ENCODE measurements at regions not wholly inside any gene's neighbourhood (a gene's known extent, or its start where the extent isn't known, plus 50 kb on each side); places are given as distances from the start of the nearest gene placed in this dataset.

DNA sequence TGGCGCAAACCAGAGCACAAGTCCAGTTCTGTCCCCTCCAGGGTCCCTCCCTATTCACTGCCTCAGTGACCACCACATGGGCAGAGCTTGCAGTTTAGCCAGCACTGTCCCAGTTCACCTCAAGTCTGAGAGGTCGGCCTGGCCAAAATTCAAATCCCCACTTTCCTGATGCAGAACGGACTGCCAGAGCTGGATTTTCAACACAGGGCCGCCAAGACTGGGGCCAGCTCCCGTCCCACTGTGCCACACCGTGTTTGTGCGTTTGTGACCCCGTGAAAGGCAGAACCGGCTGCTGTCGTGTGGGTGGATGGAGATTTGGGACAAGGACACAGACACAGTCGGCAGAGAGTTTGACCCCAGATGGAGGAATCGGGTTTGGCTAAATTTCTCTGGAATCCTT, 176.7 kb downstream of the URI1 start:
- H2AFZ ChIP-seq (ENCODE audit: low read depth): no peak overlapping the region
- CTCF ChIA-PET: interaction anchor here (0.6 to 1.2 kb wide), 2 partner anchors 17 to 72 kb away, joined by 3 read pairs; no protein-coding TSS in a partner anchor

DNA sequence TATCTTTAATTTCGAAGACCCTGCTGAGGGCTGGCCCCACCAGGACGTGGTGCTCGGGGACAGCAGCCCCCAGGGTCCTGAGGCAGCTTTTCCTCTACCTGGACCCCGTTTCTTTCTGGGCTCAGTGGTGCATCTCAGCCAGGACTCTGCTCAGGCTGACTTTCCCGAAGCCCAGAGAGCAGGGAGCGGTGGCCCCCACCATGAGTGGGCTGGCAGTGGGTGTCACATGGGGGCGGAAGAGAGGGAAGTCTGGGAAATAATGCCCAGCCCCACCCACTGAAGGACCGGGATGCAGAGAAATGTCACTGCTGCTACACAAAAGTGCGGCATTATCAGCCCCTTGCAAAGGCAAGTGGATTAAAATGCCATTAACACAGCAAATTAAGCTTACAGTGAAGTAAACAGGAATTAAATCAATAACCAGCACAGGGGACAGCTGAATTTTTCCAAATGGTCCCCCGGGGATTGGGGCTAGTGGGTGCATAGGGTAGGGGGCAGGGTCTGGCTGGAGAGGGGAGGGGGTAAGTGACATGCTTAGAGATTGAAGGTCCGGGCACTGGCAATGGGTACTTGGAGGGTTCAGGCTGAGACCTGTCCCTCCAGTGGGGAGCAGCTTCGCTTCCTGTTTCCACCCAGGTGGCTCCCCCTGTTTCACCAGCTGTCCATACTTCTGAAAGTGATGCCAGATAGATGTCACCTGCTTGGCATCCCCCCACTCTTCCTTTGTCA, 177.3 kb downstream of the URI1 start:
- peak; percentile 64 for DNase-seq
- ChIA-PET POLR2A (no interaction called here), CTCF (interaction anchor here (0.6 to 1.4 kb wide), 3 partner anchors 10 to 73 kb away, joined by 3 to 4 read pairs (median 3); no protein-coding TSS in a partner anchor)
- Histone ChIP-seq H3K4me3 (ENCODE audit: low read depth in 2 of 2, low read length in 1 of 2) (no peak overlapping the region), H3K27ac (ENCODE audit: low read depth in 2 of 2, low read length in 1 of 2) (no peak overlapping the region), H4K20me1 (ENCODE audit: insufficient read depth) (no peaks in the 10 kb centered on the region), H3F3A (replicated peaks; ENCODE audit: insufficient read depth) (no peaks in the 10 kb centered on the region), H3K9me2 (no peaks in the 10 kb centered on the region), H3K27me3 (ENCODE audit: insufficient read depth) (no peaks in the 10 kb centered on the region), H3K9me3 (no peaks in the 10 kb centered on the region), H2AFZ (ENCODE audit: low read depth) (no peak overlapping the region), H3K9ac (no peak overlapping the region), H3K4me2 (no peak overlapping the region), H3K4me1 (ENCODE audit: control insufficient read depth in 1 of 2, insufficient read depth in 2 of 2, low read depth in 1 of 2, low read length in 1 of 2) (peaks cover 0 to 6% of the 10 kb centered on the region in 2 experiments; a peak in 1 of 4 replicates), H3K36me3 (replicated peaks in 1 of 2; ENCODE audit: control insufficient read depth in 1 of 2, insufficient read depth in 2 of 2, low read length in 1 of 2) (no peaks in the 10 kb centered on the region), H3K79me2 (ENCODE audit: insufficient read depth) (no peaks in the 10 kb centered on the region)
- TF ChIP-seq, protein P1, sequence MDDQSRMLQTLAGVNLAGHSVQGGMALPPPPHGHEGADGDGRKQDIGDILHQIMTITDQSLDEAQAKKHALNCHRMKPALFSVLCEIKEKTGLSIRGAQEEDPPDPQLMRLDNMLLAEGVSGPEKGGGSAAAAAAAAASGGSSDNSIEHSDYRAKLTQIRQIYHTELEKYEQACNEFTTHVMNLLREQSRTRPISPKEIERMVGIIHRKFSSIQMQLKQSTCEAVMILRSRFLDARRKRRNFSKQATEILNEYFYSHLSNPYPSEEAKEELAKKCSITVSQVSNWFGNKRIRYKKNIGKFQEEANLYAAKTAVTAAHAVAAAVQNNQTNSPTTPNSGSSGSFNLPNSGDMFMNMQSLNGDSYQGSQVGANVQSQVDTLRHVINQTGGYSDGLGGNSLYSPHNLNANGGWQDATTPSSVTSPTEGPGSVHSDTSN (IDR thresholded peaks at IDR 0.05): no peak
- no peak for TF ChIP-seq POLR2AphosphoS5 (IDR thresholded peaks at IDR 0.05; ENCODE audit: low read depth, low read length)
- TF ChIP-seq, protein P2, sequence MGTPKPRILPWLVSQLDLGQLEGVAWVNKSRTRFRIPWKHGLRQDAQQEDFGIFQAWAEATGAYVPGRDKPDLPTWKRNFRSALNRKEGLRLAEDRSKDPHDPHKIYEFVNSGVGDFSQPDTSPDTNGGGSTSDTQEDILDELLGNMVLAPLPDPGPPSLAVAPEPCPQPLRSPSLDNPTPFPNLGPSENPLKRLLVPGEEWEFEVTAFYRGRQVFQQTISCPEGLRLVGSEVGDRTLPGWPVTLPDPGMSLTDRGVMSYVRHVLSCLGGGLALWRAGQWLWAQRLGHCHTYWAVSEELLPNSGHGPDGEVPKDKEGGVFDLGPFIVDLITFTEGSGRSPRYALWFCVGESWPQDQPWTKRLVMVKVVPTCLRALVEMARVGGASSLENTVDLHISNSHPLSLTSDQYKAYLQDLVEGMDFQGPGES (IDR thresholded peaks at IDR 0.05; ENCODE audit: low read depth, low read length): no peak
- TF ChIP-seq RCOR1 (IDR thresholded peaks at IDR 0.05; ENCODE audit: low read length): peak; percentile 62; the same call in 1 of the 2 replicates
- TF ChIP-seq SIN3A (IDR thresholded peaks at IDR 0.05; ENCODE audit: borderline replicate concordance, low read depth, low read length): no peak
- no peak for TF ChIP-seq NRF1 (IDR thresholded peaks at IDR 0.05; ENCODE audit: low read depth, low read length)
- TF ChIP-seq TEAD4 (IDR thresholded peaks at IDR 0.05; ENCODE audit: borderline replicate concordance, insufficient read depth): no peak
- WGBS (ENCODE audit: low lambda C conversion rate): 27% methylated on average over 11 of the region's 12 CpGs

More for the DNA sequence above, 176.7 kb downstream of the URI1 start:
- no peak overlapping the region for H3K4me3 ChIP-seq (ENCODE audit: low read depth in 2 of 2, low read length in 1 of 2)
- no peaks in the 10 kb centered on the region for H4K20me1 ChIP-seq (ENCODE audit: insufficient read depth)
- H3K27ac ChIP-seq (ENCODE audit: low read depth in 2 of 2, low read length in 1 of 2): no peak overlapping the region
- POLR2A ChIA-PET: interaction anchor here (0.8 kb wide), 1 partner anchor 11 kb away, joined by 3 read pairs; no protein-coding TSS in a partner anchor
- H3F3A ChIP-seq (replicated peaks; ENCODE audit: insufficient read depth): no peaks in the 10 kb centered on the region
- TF ChIP-seq TEAD4 (IDR thresholded peaks at IDR 0.05; ENCODE audit: borderline replicate concordance, insufficient read depth) (no peak), RFX5 (IDR thresholded peaks at IDR 0.05; ENCODE audit: low read length) (no peak), SIN3A (IDR thresholded peaks at IDR 0.05; ENCODE audit: borderline replicate concordance, low read depth, low read length) (no peak), TCF12 (IDR thresholded peaks at IDR 0.05) (no peak), GABPA (IDR thresholded peaks at IDR 0.05; ENCODE audit: low read depth) (no peak), GATA2 (CRISPR knock-in tag; IDR thresholded peaks at IDR 0.05) (no peak), RCOR1 (IDR thresholded peaks at IDR 0.05; ENCODE audit: low read length) (no peak), FOSL2 (IDR thresholded peaks at IDR 0.05; ENCODE audit: borderline replicate concordance, low read depth) (no peak), MEF2A (IDR thresholded peaks at IDR 0.05; ENCODE audit: borderline replicate concordance, low read depth) (no peak)
- H3K36me3 ChIP-seq (replicated peaks in 1 of 2; ENCODE audit: control insufficient read depth in 1 of 2, insufficient read depth in 2 of 2, low read length in 1 of 2): no peaks in the 10 kb centered on the region
- no peaks in the 10 kb centered on the region for H3K79me2 ChIP-seq (ENCODE audit: insufficient read depth)
- 60% methylated on average over 8 of the region's 12 CpGs for WGBS (ENCODE audit: low lambda C conversion rate)
- H3K9me3 ChIP-seq: no peaks in the 10 kb centered on the region
- peaks cover 0 to 6% of the 10 kb centered on the region in 2 experiments; a peak in 1 of 4 replicates for H3K4me1 ChIP-seq (ENCODE audit: control insufficient read depth in 1 of 2, insufficient read depth in 2 of 2, low read depth in 1 of 2, low read length in 1 of 2)
- no peak overlapping the region for H3K9ac ChIP-seq
- no peaks in the 10 kb centered on the region for H3K27me3 ChIP-seq (ENCODE audit: insufficient read depth)
- no peaks in the 10 kb centered on the region for H3K9me2 ChIP-seq
- H3K4me2 ChIP-seq: no peak overlapping the region
- no peak for DNase-seq

Data from SK-N-SH (cell line).